K562 (cell line): ENCODE measurements at regions not wholly inside any gene's neighbourhood (a gene's known extent, or its start where the extent isn't known, plus 50 kb on each side); places are given as distances from the start of the nearest gene placed in this dataset.

Experiments
- ATAC-seq: fragments of 200-7000 bp; cut with Tn5 transposase; 3 replicates; pipeline ENCODE4 v1.9.1; 2020; ENCODE audit warnings: moderate library complexity
- BruUV-seq: library from RNA; stranded (reverse); fragments of 400-500 nt; replicated peaks from 2 replicates; lab custom pipeline; 2021; lab: Mats Ljungman, UMichigan
- CTCF ChIA-PET: fragments of 300-600 bp; formaldehyde crosslinking; extraction: SDS; loops from one replicate; lab custom pipeline; 2021; ENCODE audit warnings: low intra/inter-chr PET ratio; lab: Yijun Ruan, JAX
- POLR2A ChIA-PET: fragments of 300-600, 350-650 bp; sonication (Branson Sonifier 250); formaldehyde crosslinking; extraction: SDS; loops from one replicate; lab custom pipeline; 2021; ENCODE audit warnings: antibody characterized with exemption, inconsistent platforms; lab: Yijun Ruan, JAX
- DNase-seq, 4 experiments: peaks; one replicate each; pipeline versions ENCODE4 v3.0.0 to v3.0.0-alpha.2; 2011 to 2018; ENCODE audit warnings: low spot score in 3 of 4, mixed read lengths in 3 of 4; ENCODE audit errors: extremely low read depth in 1 of 4
- FAIRE-seq: peaks from 2 replicates; lab custom pipeline; 2011; peaks lifted over from hg19 to GRCh38; lab: Jason Lieb, UNC
- H2AFZ ChIP-seq: 2 replicates; pipeline ENCODE4 v1.6.0; 2011; ENCODE audit warnings: low read depth, low read length, control low read depth, inconsistent platforms
- H3K27ac ChIP-seq: fragments of 200-600 bp; 3 replicates; pipeline ENCODE4 v1.8.0; 2011; ENCODE audit warnings: low read depth, mild to moderate bottlenecking, control low read depth, inconsistent platforms, low read length, moderate library complexity, mixed read lengths; ENCODE audit errors: extremely low read depth
- H3K27me3 ChIP-seq, 2 experiments: fragments of 300-600 bp in 1 of 2; 2 replicates in 1 of 2; 3 replicates in 1 of 2; pipeline versions ENCODE4 v1.6.0 to v1.8.0; 2011; ENCODE audit warnings: inconsistent platforms in 2 of 2, low read length in 2 of 2, mild to moderate bottlenecking in 1 of 2, mixed read lengths in 1 of 2, moderate library complexity in 1 of 2; ENCODE audit not compliant: control insufficient read depth in 2 of 2, insufficient read depth in 2 of 2
- H3K36me3 ChIP-seq: fragments of 300-600 bp; 3 replicates; pipeline ENCODE4 v1.8.0; 2011; ENCODE audit warnings: mild to moderate bottlenecking, low read length, inconsistent platforms; ENCODE audit not compliant: control insufficient read depth, insufficient read depth
- H3K4me1 ChIP-seq, 2 experiments: fragments of 200-600 bp in 1 of 2; replicated peaks in 1 of 2; 2 replicates in 1 of 2; 3 replicates in 1 of 2; pipeline versions ENCODE4 v1.5.1 to v1.8.0; 2011; ENCODE audit warnings: inconsistent platforms in 2 of 2, low read length in 2 of 2, mild to moderate bottlenecking in 1 of 2, mixed read lengths in 1 of 2, moderate library complexity in 1 of 2; ENCODE audit not compliant: control insufficient read depth in 2 of 2, insufficient read depth in 2 of 2
- H3K4me2 ChIP-seq: 2 replicates; pipeline ENCODE4 v1.6.1; 2011; ENCODE audit warnings: low read length, control low read depth, inconsistent platforms, mixed read lengths; ENCODE audit not compliant: insufficient read depth
- H3K4me3 ChIP-seq: fragments of 200-600 bp; sonication (generic), shearing (Covaris generic); 2 replicates; pipeline ENCODE4 v1.5.1; 2016; ENCODE audit warnings: control low read depth, inconsistent platforms
- H3K79me2 ChIP-seq: fragments of 200-600 bp; 3 replicates; pipeline ENCODE4 v1.8.0; 2011; ENCODE audit warnings: low read length, inconsistent platforms; ENCODE audit not compliant: control insufficient read depth, insufficient read depth
- H3K9ac ChIP-seq, 2 experiments: 2 replicates each; pipeline versions ENCODE4 v1.6.0 to v1.6.1; 2011; ENCODE audit warnings: low read depth in 2 of 2, low read length in 2 of 2, control low read depth in 1 of 2, inconsistent platforms in 1 of 2, mild to moderate bottlenecking in 1 of 2, mixed read lengths in 1 of 2; ENCODE audit not compliant: insufficient read depth in 1 of 2
- H3K9me1 ChIP-seq: one replicate; pipeline ENCODE4 v1.6.0; 2011; ENCODE audit warnings: inconsistent platforms, mild to moderate bottlenecking, low read length, moderate library complexity; ENCODE audit not compliant: control insufficient read depth, insufficient read depth
- H3K9me3 ChIP-seq: replicated peaks from 2 replicates; pipeline ENCODE4 v1.5.1; 2011; ENCODE audit warnings: low read depth, low read length, inconsistent platforms; ENCODE audit not compliant: control insufficient read depth, insufficient read depth
- H4K20me1 ChIP-seq: replicated peaks from 2 replicates; pipeline ENCODE4 v1.6.1; 2011; ENCODE audit warnings: low read length, inconsistent platforms, mixed read lengths; ENCODE audit not compliant: control insufficient read depth, insufficient read depth
- BCOR ChIP-seq: fragments of 450-650 bp; IDR thresholded peaks from 2 replicates; pipeline ENCODE4 v1.6.1; 2016
- CEBPG ChIP-seq, 3 experiments: fragments of 200-800 bp in 1 of 3; sonication (Bioruptor generic) in 1 of 3; sonication (generic) in 1 of 3; formaldehyde crosslinking in 1 of 3; IDR thresholded peaks in 2 of 3; conservative IDR thresholded peaks in 1 of 3; 2 replicates each; pipeline versions ENCODE4 v1.6.1 to v1.8.0; 2016 to 2022; ENCODE audit warnings: missing compliant biosample characterization in 2 of 3, missing genetic modification characterization in 2 of 3, mild to moderate bottlenecking in 1 of 3, missing genetic modification reagents in 1 of 3
- JUNB ChIP-seq: fragments of 450-650 bp; formaldehyde crosslinking; conservative IDR thresholded peaks from 2 replicates; pipeline ENCODE4 v1.4.0; 2020; ENCODE audit warnings: mild to moderate bottlenecking
- KLF10 ChIP-seq: fragments of 250-450 bp; sonication (Bioruptor Pico); IDR thresholded peaks from 2 replicates; pipeline ENCODE4 v1.6.1; 2021; ENCODE audit warnings: matching md5 sums
- L3MBTL2 ChIP-seq: fragments of 450-650 bp; IDR thresholded peaks from 2 replicates; pipeline ENCODE4 v1.6.1; 2016; ENCODE audit warnings: mild to moderate bottlenecking, moderate library complexity
- NBN ChIP-seq: fragments of 450-650 bp; IDR thresholded peaks from 2 replicates; pipeline ENCODE4 v1.6.1; 2016; ENCODE audit warnings: low read depth, mild to moderate bottlenecking
- POLR3G ChIP-seq: IDR thresholded peaks from 2 replicates; pipeline ENCODE4 v1.6.1; 2011; ENCODE audit not compliant: insufficient read length, insufficient replicate concordance; ENCODE audit errors: extremely low read depth
- PURB ChIP-seq: sonication (generic); formaldehyde crosslinking; IDR thresholded peaks from 2 replicates; pipeline ENCODE4 v1.9.0; 2021; ENCODE audit warnings: low read depth, mild to moderate bottlenecking, missing genetic modification reagents
- RBM39 ChIP-seq: fragments of 200-400 bp; formaldehyde crosslinking; optimal IDR thresholded peaks from 2 replicates; pipeline ENCODE3; 2018; ENCODE audit warnings: low read depth, low read length
- SETDB1 ChIP-seq: IDR thresholded peaks from one replicate; pipeline ENCODE4 v1.6.1; 2012; ENCODE audit warnings: low read length, control low read depth, inconsistent platforms
- STAG1 ChIP-seq: sonication (generic); formaldehyde crosslinking; IDR thresholded peaks from 2 replicates; pipeline ENCODE4 v1.5.0; 2020; ENCODE audit warnings: missing genetic modification reagents, borderline replicate concordance
- WGBS: fragments of 100-300 bp; shearing (Covaris generic); methylation state at CpG from one replicate; pipeline ENCODE4 v1.1.6; 2016; ENCODE audit warnings: low coverage, mixed read lengths; ENCODE audit not compliant: insufficient coverage; ENCODE audit errors: missing lambda C conversion rate; 5-methylcytosine and 5-hydroxymethylcytosine counted together
- in situ Hi-C: fragments of 300-500 bp; cut with MboI; formaldehyde crosslinking; loops from 4 replicates; pipeline ENCODE4 v1.15.0; 2018; ENCODE audit warnings: inconsistent platforms, mixed read lengths
- intact Hi-C: fragments of 100-400 bp; cut with micrococcal nuclease; formaldehyde crosslinking; loops from 2 replicates; pipeline ENCODE4 v1.14.2; 2022
- TF ChIP-seq, protein P1 (sequence below): fragments of 250-450 bp; sonication (Bioruptor Pico); IDR thresholded peaks from 2 replicates; pipeline ENCODE4 v1.5.0; 2021; ENCODE audit warnings: mild to moderate bottlenecking, borderline replicate concordance
- TF ChIP-seq, protein P2 (sequence below), 2 experiments: fragments of 450-650 bp in 1 of 2; IDR thresholded peaks; 2 replicates each; pipeline ENCODE4 v1.6.1; 2011 to 2017; ENCODE audit warnings: low read depth in 2 of 2, antibody characterized with exemption in 1 of 2, borderline replicate concordance in 1 of 2, low read length in 1 of 2, mild to moderate bottlenecking in 1 of 2, mixed read lengths in 1 of 2; ENCODE audit not compliant: control insufficient read depth in 1 of 2

DNA sequence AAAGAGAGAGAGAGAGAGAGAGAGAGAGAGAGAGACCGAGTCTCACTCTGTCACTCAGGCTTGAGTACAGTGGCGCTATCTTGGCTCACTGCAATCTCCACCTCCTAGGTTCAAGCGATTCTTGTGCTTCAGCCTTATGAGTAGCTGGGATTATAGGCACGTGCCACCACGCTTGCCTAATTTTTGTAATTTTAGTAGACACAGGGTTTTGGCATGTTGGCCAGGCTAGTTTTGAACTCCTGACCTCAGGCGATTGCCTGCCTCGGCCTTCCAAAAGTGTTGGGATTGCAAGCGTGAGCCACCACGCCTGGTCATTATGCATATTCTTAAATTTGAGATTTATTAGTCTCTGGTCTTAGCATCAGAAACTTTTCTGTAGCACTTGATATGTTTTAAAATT lies 317.9 kb upstream of the ATP2B1 start:
- no peaks in the 10 kb centered on the region for H4K20me1 ChIP-seq
- no peak overlapping the region for H3K4me3 ChIP-seq
- TF ChIP-seq STAG1 (CRISPR knock-in tag) (no peak), L3MBTL2 (no peak), CEBPG (CRISPR knock-in tag; IDR thresholded peaks at IDR 0.05) (no peak), CEBPG (tag; conservative IDR thresholded peaks at IDR 0.05 in 1 of 2, IDR thresholded peaks at IDR 0.05 in 1 of 2) (no peak), POLR3G (no peak), PURB (CRISPR knock-in tag) (no peak), BCOR (no peak), KLF10 (no peak), SETDB1 (no peak), RBM39 (no peak), JUNB (CRISPR knock-in tag) (no peak), NBN (no peak)
- TF ChIP-seq, protein P1, sequence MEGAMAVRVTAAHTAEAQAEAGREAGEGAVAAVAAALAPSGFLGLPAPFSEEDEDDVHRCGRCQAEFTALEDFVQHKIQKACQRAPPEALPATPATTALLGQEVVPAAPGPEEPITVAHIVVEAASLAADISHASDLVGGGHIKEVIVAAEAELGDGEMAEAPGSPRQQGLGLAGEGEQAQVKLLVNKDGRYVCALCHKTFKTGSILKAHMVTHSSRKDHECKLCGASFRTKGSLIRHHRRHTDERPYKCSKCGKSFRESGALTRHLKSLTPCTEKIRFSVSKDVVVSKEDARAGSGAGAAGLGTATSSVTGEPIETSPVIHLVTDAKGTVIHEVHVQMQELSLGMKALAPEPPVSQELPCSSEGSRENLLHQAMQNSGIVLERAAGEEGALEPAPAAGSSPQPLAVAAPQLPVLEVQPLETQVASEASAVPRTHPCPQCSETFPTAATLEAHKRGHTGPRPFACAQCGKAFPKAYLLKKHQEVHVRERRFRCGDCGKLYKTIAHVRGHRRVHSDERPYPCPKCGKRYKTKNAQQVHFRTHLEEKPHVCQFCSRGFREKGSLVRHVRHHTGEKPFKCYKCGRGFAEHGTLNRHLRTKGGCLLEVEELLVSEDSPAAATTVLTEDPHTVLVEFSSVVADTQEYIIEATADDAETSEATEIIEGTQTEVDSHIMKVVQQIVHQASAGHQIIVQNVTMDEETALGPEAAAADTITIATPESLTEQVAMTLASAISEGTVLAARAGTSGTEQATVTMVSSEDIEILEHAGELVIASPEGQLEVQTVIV (CRISPR knock-in tag), result no peak
- TF ChIP-seq, protein P2, sequence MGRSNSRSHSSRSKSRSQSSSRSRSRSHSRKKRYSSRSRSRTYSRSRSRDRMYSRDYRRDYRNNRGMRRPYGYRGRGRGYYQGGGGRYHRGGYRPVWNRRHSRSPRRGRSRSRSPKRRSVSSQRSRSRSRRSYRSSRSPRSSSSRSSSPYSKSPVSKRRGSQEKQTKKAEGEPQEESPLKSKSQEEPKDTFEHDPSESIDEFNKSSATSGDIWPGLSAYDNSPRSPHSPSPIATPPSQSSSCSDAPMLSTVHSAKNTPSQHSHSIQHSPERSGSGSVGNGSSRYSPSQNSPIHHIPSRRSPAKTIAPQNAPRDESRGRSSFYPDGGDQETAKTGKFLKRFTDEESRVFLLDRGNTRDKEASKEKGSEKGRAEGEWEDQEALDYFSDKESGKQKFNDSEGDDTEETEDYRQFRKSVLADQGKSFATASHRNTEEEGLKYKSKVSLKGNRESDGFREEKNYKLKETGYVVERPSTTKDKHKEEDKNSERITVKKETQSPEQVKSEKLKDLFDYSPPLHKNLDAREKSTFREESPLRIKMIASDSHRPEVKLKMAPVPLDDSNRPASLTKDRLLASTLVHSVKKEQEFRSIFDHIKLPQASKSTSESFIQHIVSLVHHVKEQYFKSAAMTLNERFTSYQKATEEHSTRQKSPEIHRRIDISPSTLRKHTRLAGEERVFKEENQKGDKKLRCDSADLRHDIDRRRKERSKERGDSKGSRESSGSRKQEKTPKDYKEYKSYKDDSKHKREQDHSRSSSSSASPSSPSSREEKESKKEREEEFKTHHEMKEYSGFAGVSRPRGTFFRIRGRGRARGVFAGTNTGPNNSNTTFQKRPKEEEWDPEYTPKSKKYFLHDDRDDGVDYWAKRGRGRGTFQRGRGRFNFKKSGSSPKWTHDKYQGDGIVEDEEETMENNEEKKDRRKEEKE (IDR thresholded peaks at IDR 0.05; ENCODE audit: borderline replicate concordance in 1 of 2, control insufficient read depth in 1 of 2, low read depth in 2 of 2, low read length in 1 of 2), result no peak
- TF ChIP-seq, all 486 proteins: peak for 0
- H3K9me1 ChIP-seq, result no peaks in the 10 kb centered on the region
- intact Hi-C loops (no loop called here), in situ Hi-C loops (no loop called here)
- no peaks in the 10 kb centered on the region for H3K4me1 ChIP-seq
- no peaks in the 10 kb centered on the region for H3K9me3 ChIP-seq
- FAIRE-seq (no peak), DNase-seq (no peak), ATAC-seq (no peak)
- CTCF ChIA-PET, result no interaction called here
- no peak overlapping the region for H3K9ac ChIP-seq
- H3K79me2 ChIP-seq, result no peaks in the 10 kb centered on the region
- H3K4me2 ChIP-seq, result no peak overlapping the region
- H3K27ac ChIP-seq, result no peak overlapping the region
- POLR2A ChIA-PET, result no interaction called here
- H2AFZ ChIP-seq, result no peak overlapping the region
- no TSS peak for BruUV-seq
- no peaks in the 10 kb centered on the region for H3K36me3 ChIP-seq
- H3K27me3 ChIP-seq, result no peaks in the 10 kb centered on the region
- WGBS, result 1% methylated on average over 8 of the region's 9 CpGs
